HCEC 1CT (cell line): ENCODE measurements at regions not wholly inside any gene's neighbourhood (a gene's known extent, or its start where the extent isn't known, plus 50 kb on each side); places are given as distances from the start of the nearest gene placed in this dataset.
A peak's percentile ranks its signal among the peaks of the same experiment; 100 is the strongest.
"Not testable (repeated sequence)": the region's sequence is repeated elsewhere in the genome, so short reads cannot be mapped to it uniquely, and the experiment has no call there.

Experiments used
- DNase-seq: peaks from one replicate; pipeline ENCODE4 v3.0.0-alpha.2; 2017

DNA sequence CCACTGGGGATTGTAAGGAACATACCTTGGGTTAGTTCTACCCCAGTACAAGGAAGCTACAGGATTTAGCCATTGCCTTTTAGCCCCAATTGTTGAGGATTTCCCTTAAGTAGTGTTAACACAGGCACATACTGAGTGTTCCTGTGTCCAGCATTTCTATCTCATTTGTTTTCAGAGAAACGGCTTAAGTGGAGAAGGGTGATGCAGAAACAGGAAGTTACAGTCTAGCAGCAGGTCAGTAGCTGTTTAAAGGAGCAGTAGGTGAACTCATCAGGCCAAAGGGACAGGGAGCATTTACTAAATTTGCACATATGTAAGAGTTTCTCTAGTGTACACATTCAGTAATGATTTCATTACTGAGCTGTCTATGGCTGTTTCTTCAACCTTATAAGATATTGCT lies 644.2 kb upstream of the GJE1 start:
- DNase-seq, result peak; percentile 38

DNA sequence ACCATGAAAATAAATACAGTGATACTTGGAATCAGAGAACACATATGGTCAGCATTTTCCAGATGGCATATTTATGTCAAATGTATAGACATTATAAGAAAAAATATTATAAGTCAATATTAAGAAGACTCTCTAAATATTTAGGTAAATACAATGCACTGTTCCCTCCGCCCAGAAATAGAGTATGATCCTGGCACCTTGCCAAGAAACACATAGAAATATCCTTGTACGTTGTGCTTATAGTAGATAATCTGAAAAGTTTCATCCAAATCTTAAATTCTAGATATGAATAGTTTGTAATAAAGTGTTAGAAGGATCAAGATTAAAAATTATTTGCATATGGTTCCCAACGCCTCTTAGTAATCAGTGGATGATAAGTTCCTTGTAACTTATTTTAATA lies 645.8 kb upstream of the GJE1 start:
- DNase-seq, result no peak

DNA sequence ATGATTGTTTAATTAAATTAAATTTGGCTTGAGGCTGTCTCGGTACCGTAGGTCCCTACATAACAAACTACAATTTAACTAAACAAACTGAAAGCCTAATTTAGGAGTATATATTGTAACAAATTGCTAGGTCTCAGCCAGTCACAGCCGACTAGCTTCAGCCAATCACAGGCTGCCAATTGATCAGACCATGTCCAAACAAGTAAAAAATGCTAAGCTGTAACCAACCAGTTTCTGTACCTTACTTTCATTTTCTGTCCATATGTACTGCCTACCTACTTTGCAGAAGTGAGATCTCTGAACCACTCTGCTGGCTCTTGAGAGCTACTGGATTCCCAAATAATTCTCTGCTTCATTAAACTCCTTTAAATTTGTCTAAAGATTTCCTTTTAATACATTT lies 648.0 kb upstream of the GJE1 start:
- DNase-seq, result peak; percentile 41

DNA sequence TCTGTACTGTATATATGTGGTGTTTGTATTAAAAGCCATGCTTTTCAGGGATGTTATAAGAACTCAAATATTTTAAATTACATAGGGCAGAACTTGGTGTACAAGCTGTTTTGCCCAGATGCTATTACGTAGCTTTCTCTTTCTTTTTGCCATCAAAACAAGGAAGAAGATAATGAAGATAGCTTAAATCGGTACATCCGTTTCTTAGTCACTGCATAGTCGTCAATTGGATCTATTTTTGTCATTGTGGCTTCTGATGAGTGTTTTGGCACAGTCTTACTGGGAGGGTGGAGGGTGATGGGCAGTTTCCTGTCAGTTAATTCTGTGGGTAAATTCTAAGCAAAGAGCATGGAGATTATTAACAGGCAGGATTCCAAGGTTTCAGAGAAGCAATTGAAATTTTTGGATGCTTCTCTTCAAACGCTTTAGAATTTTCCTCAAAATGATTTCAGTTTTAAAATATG lies 649.1 kb upstream of the GJE1 start:
- peak; percentile 96 for DNase-seq

DNA sequence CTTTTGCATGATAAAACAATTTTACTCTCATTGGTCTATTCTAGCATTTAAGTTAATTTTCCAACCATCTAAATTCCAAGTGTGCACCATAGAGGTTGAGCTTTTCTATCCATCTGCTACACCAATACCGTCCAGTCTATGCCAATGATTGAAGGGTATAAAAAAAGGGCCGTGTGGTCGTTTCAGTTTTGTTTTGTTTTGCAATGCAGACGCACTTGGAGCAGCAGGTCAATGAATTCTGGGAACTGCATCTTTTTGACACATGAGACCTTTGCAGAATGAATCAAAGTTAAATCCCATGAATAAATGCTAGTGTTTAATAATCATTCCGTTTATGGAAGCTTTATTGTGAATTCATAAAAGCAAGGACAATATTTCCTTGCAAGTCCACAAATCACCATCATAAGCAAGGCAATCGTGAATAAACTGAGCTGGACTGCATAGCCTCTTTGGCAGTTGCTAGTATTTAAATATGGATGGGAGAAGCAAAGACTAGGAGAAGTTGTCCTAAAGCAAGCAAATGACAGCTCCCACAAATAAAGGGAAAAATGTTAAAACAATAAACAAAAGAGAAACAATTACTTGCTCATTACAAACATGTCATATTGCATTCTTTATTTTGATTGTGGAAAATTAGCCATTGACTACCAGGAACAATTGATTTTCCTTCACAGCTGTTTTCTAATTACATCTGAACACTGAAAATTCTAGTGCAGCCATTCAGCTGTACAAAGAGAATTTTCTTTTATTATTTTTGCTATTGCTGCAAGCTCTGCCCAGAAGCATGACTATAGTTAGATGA lies 649.7 kb upstream of the GJE1 start:
- peak; percentile 44 for DNase-seq

DNA sequence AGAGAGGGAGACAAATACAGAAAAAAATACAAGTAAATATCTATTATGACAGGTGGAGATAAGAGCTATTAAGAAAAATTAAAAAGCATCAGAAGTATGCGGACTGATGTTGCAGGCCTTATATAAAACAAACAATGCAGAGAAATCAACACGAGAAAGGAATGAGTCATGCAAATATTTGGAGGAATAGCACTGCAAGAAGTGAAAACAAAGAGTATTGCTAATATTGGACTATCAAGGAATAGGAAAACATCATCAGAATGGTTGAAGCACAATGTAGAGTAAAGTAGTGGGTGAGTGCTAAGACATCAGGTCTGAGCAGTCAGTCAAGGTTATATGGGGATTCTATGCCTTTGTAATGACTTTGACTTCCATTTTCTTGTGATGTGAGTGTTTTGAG lies 657.5 kb upstream of the GJE1 start:
- peak; percentile 35 for DNase-seq

DNA sequence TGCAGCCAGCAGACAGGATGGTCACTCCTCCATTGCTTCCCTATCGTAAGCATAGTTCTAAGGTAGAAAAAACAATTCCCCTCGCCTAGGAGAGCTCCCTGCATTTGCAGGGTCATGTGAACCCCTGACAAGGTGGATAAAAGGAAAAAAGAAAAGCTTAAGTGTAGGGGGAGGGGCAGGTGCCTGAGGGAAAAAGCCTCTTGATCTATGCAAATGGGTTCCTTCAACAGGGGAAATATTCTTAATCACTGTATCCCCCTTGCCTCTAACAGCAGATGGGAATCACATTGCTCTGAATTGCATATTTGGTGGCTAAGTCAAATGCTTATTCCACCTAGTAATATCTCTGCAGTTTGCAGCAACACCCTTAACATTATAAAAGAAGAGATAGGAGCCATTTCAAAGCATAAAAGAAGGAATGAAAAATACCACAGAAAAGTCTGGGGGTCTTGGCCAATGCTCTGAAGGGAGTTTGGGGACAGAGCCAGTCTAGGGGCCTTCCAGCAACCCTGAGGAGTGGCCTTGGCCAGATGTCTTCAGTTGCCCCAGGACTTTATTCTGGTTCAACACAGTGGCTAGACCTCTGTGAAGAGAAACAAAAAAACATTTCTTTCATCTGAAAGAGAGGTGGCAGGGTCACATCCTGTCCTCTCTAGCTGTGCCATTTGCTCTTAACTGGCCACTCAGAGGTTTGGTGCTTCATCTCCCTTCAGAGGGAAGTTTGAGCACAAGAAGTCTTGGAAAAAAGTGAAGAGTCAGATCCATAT lies 660.4 kb upstream of the GJE1 start:
- DNase-seq, result no peak

DNA sequence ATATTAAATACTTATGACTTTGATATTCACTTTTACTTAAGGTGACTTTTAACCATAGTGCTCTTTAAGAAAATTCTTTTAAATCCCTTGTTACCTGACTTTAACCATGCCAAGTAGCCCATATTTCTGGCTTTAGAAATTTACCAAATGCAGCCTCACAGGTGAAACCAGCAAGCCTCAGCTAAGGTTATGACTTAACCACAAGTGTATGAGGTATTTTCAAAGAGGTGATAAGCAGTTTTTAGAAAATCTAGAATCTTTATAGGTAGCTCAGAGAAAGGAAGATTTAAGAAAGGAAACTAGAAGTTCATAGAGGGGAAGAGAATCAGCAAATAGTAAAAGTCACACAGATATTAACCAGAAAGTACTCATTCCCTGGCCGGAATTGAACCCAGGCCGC lies 661.9 kb upstream of the GJE1 start:
- no peak for DNase-seq

DNA sequence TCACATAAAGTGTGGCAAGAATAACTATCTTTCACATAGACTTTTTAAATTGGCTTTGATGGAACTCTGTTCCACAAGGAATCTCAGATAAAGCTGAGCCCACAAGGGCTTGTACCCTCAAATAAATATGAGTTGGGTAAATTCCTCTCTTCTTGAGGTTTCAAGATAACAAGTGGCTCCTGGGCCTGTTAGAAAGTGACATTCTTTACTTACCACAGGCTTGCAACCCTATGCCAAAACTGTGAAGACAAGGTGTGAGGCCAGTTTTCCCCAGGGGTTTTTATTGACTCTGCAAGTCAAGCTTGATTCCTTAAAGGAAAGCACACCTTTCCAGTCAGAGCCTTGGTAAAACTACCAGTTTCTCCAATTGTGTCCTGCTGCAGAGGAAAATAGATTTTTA lies 664.8 kb upstream of the GJE1 start:
- no peak for DNase-seq

DNA sequence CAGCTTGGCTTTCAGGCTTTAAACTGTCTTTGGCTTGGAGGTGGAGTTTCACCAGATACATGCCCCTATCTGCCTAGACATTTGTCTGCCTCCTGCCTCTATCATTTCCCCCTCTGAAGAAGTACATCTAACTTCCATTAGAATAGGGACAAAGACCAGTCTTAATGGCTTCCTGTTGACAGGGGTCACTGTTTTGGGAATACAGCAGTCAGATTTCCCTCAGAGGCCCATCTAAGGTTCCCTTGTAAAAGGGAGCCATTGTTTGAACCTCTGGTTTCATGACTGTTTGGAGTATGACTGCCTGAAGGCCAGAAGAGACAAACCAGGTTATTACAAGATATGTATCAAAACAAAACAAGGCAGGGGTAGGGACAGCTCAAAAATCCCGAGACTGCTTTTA lies 665.7 kb upstream of the GJE1 start:
- DNase-seq, result no peak

DNA sequence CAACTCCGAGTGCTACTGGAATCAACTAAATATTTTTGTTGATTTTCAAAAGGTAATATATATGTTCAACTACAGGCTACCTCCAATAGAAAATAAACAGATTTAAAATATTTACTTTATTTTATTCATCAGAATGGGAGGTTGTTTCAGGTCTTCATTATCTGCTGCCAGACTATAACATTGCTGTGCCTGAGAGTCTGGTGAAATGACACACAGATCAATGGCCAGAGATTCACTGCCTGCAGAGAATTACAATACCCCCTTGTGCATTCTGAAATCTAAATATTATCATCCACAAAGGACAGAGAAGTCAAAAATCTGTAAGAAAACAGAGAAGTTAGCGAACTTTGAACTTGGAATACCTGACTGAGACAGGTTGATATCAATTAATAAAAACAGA lies 667.8 kb upstream of the GJE1 start:
- no peak for DNase-seq

DNA sequence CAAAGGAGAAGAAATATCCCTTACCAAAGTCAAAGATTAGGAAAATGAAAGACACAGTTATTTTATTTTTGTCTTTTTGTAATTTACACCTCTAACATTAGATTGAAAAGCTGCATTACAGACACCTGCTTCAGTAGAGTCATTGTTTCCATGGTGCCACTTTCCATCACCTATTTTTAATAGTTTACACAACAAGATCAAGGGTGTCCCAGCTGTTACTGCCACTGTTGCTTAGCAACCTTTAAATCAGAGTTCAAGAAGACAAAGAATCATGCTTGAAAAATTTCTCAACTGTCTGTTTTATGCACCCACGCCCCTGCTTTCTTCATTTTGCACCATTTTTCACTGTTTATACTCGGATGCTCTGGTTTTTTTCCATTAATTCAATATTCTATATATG lies 668.2 kb upstream of the GJE1 start:
- DNase-seq, result peak; percentile 58

DNA sequence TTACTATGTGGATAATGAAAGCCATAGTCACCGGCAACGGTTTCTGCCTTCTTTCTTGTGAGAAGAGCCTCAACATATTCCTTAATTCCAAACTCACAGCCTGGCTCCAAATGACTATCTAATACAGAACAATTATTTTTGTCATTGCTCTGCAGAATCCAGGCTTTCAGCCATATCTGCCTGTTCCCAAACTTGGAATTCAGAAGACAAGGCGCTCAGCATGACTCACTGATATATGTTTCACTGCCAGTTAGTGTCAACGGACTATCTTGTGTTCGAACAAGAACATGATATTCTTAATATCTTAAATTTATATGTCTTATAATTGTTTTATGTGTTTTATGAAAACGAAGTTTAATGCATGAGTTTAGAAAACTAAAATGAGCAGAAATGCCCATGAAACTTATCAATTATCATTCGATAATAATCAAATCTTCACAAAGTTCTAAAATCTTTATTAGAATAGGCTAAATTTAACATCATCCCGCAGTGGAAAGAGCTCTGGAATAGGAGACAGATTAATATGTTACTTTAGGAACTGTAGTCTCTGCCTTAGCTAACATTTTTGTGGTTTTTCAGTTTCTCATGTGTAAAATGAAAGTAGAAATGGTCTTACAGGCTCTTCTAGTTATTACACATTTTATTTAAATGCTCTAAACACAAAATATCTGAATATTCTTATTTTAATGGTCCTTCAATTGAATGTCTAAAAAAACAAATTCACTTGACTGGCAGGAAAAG lies 669.3 kb upstream of the GJE1 start:
- peak; percentile 20 for DNase-seq

DNA sequence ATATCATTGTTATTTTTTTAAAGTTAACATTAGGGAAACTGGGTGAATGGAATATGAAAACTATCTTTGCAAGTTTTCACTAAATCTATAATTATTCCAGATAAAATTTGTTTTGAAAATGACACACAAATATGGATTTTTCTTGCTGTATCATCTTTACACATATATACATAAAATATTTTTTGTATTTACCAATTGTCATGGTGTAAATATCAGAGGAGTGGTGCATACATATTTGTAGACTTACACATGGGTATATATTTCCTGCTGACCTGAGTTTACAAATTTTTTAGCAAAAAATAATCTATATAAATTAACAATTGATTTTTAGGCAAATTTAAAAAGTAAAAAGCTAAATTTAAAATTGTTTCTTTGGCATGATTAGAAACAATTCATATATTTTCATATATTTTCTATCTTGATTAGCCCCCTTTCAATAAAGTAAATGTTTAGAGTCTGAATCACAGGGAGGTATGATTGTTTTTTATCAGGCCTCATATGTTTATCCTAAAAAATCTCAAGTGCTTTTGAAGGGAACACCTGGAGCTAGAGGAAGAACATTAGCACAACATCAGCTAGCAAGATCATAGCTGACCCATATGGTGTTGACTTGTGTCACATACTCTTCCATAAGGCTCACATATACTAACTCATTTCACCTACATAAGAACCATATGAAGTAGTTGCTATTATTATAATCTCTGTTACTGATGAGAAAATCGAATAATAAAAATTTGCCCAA lies 671.8 kb upstream of the GJE1 start:
- no peak for DNase-seq

DNA sequence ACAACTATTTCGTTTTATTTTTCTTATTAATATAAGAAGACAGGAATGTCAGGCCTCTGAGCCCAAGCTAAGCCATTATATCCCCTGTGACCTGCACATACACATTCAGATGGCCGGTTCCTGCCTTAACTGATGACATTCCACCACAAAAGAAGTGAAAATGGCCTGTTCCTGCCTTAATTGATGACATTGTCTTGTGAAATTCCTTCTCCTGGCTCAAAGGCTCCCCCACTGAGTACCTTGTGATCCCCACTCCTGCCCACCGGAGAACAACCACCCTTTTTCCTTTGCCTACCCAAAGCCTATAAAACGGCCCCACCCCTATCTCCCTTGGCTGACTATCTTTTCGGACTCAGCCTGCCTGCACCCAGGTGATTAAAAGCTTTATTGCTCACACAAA lies 672.5 kb upstream of the GJE1 start:
- DNase-seq, result not testable (repeated sequence)

DNA sequence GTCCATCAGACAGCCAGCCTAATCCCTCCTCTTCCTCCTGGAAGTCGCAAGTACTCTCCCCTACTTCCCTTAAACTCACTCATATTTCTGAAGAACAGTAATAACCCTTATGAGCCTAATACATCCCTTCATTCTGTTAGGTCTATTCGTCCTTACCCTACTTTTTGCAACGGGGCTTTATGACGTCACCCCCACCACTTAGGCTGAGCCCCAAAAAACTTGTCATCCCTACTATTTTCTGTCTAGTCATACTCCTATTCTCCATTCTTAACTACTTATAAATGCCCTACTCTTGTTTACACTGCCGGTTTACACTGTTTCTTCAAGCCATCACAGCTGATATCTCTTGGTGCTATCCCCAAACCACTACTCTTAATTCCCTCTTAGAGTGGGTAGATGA lies 674.7 kb upstream of the GJE1 start:
- not testable (repeated sequence) for DNase-seq

DNA sequence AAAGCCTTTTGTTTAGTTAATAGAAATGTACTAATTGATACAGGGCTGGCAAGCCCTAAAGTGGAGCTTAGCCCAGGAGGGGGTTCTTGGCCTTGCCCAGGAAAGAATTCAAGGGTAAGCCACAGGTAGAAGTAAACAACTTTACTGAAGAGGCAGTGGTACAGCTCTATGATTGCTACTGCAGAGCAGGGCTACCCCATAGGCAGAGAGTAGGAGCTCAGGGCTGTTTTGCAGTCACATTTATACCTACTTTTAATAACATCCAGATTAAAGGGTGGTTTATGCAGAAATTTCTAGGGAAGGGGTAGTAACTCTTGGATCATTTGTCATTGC lies 680.4 kb upstream of the GJE1 start:
- DNase-seq, result no peak

DNA sequence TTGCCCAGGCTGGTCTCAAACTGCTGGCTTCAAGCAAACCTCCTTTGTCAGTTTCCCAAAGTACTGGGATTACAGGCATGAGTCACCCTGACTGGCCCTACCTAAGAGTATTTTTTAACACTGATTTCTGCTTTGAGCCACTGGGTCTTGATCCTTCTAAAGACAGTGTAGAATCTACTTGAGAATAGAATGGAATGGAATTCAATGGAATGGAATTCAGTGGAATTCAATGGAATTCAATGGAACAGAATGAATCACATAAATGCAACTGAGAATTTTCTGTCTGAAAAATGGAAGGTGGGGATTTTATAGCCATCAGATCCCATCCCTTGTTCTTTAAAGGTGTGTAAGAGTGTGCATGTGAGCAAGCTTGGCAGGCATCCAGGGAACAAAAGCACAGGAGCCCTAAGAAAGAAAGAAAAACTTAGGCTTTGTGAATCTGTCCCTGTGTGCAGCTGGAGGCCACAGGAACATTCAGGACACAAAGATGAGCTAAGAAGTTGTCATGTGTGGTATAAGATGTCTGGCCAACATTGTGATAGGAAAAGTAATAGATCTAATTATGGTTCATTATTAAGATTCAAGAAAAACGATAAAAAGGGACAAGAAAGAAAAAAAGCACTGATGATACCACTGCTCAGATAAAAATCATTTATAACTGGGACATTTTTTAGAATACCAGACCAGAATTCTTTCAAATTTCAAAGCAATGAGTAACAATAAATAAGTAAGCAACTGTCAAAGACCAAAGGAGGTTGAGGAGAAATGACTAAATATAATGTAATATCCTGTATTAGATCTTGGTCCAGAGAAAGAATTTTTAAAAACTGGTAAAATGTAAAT lies 681.0 kb upstream of the GJE1 start:
- DNase-seq, result peak; percentile 88

DNA sequence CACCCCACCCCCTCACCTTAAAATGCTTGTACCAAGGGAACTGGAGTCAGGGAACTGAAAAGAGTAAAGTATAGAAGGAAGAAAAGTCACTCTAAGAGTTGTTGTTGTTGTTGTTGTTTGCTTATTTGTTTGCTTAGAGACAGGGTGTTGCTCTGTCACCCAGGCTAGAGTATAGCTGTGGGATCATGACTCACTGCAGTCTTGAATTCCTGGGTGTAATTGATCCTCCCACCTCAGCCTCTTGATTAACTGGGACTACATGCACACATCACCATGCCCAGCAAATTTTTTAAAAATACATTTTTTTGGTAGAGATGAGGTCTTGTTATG lies 681.6 kb upstream of the GJE1 start:
- no peak for DNase-seq

DNA sequence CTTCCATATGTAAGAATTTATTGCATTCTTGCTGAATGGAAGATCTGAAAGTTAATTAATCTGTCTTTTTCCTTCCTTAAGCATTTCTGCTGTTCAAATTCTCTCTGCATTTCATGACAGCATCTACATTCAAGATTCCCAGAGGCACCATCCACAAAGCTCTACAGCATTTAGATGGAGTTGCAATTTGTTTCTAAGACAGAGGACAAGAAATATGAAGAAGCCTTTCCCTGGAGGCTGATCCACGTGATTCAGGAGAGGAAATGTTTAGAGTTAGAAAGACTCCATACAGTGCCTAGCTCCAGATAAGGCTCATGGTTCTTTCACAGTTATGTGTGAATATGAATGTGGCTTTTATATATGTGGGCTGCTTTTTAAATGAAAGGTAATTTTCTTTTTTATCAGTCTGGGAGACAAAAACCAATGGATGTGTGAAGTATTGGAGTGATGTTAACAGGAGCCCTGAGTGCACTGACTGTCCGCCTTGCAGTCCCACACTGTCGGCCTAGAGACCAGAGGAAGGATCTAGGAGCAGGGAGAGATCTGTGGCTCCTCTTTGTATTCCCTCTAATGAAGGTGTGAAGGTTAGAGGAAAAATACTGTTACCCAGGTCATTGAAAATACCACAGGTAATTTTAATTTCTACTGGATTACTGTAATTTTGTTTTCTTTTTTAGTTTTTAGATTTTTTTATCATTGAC lies 686.6 kb upstream of the GJE1 start:
- DNase-seq, result no peak

DNA sequence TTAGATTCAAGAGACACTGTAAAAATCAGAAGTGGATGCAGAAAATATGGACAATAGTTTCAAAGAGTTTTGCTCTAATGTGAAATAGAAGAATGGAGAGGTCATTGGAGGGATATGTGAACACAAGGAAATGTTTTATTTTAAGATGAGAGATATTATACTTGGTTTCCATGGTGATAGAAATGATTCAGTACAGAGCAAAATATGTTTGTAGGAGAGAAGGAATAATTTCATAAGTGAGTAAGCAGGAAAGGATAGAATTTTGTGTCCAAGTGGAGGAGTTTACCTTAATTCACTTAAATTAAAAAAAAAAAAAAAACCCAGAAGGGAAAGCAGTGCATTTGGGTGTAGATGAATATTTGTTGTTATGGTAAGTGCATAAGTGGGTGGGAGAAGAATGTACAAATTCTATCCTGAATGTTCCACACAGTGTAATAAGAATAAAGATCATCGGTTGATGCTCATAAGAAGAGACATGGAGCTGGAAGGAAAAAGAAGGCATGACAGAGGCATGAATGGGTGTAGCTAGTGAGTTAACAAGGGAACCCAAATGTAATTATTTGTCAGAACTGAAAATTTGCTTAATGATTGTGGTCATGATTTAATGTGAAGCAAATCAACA lies 688.9 kb upstream of the GJE1 start:
- peak; percentile 33 for DNase-seq
